GM19372 (cell line): ENCODE measurements at regions not wholly inside any gene's neighbourhood (a gene's known extent, or its start where the extent isn't known, plus 50 kb on each side); places are given as distances from the start of the nearest gene placed in this dataset.
A peak's percentile ranks its signal among the peaks of the same experiment; 100 is the strongest.

Source experiments
- ATAC-seq: cut with Tn5 transposase; IDR thresholded peaks from one replicate; pipeline ENCODE4 v1.9.1; 2021; ENCODE audit warnings: mild to moderate bottlenecking, low read depth, moderate library complexity; ENCODE audit not compliant: unreplicated experiment

- ATAC-seq = no peak
Measured at GRCh38 chr5:98454904-98455303, 318.6 kb upstream of the RGMB start.

GRCh38 chr5:98455665-98456064 is 317.8 kb upstream of the RGMB start:
- ATAC-seq = no peak

- ATAC-seq = no peak
Measured at GRCh38 chr5:98458004-98458403, 315.5 kb upstream of the RGMB start.

GRCh38 chr5:98458726-98459125 is 314.7 kb upstream of the RGMB start:
- no peak for ATAC-seq

GRCh38 chr5:98460536-98460935 is 312.9 kb upstream of the RGMB start:
- no peak for ATAC-seq

DNA sequence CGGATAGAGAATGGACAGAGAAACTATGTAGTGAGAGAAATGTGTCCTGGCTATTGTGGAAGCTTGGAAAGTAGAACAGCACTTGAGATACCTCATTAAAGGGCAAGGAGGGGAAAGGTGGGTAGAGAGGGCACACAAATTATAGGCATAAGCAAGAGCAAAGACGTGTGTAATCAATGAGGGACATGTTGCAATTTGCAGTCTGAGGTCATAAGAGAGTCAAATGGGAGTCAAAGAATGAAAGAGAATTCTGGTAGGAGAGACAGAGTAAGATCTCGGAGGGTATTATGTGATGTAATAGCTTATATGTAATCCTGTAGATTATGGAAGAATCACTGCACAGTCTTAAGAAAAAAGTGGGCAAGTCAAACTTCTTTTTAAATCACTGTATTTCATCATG is 312.0 kb upstream of the RGMB start:
- ATAC-seq = no peak

DNA sequence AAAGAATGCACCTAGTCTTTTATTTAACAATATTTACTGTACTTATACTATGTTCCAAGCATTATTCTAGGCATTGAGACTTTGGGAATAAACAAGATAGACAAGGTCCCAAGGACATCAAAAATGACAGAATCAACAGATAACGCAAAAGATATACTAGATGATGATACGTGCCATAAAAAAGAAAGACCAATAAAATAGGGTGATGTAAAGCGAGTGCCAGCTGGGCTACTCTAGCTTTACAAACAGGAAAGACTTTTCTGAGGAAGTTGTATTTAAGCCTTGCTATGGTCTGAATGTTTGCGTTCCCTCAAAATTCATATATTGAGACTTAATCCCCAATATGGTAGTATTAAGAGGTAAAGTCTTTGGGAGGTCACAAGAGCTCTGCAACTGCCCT is 310.2 kb upstream of the RGMB start:
- no peak for ATAC-seq

GRCh38 chr5:98463676-98464075 is 309.8 kb upstream of the RGMB start:
- no peak for ATAC-seq

DNA sequence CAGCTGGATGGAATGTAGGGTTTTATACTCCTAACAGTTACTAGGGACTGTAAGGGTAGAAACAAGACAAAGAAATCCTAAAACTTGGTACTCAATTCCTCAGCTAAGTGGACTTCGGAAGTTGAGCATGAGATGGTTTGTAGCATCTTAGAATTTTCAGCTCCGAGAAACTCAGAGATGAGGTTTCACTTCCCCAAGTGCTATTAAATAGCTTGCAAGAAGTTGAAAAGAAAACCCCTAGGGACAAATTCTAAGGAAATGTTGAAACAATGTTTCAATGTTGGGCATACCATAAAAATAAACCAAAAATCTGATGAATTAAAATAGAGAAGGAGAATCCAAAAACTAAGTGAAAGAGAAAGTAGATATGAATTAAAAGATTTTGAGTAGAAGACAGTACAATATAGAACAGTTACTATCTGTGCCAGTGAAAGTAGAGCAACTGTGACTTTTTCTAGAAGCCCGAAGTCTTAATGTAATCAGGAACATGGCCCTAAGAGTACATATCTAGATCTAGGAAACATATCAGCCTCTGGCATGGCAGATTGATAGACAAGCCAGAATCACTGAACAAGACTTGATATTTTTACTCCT is 308.6 kb upstream of the RGMB start:
- ATAC-seq = peak; percentile 74

DNA sequence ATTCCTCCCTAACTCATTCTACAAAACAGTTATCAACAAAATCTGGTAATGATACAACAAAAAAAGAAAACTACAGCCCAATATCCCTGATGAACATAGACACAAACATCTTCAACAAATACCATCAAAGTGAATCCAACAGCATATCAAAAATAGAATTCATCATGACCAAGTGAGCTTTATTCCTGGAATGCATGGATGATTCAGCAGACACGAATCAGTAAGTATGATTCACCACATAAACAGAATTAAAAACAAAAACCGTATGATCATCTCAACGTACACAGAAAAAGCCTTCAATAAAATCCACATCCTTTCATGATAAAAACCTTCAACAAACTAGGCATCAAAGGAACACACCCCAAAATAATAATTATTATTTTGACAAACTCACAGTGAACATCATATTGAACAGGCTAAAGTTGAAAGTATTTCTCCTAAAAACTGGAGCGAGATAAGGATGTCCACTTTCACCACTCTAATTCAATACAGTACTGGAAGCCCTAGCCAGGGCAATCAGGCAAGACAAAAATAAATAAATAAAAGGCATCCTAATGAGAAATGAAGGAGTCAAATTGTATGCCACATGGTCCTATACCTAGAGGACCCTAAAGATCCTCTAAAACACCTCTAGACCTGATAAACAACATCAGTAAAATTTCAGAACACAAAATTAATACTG is 305.1 kb upstream of the RGMB start:
- no peak for ATAC-seq

DNA sequence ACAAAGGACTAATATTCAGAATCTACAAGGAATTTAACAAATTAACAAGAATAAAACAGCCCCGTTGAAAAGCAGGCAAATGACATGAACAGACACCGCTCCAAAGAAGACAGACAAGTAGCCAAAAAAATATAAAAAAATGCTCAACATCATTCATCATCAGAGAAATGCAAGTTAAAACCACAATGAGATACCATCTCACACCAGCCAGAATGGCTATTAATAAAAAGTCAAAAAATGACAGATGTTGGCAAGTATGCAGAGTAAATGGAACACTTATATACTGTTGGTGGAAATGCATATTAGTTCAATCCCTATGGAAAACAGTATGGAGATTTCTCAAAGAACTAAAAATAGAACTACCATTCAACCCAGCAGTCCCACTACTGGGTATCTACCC is 302.7 kb upstream of the RGMB start:
- no peak for ATAC-seq

GRCh38 chr5:98471458-98471857 is 302.0 kb upstream of the RGMB start:
- no peak for ATAC-seq

- no peak for ATAC-seq
Measured at GRCh38 chr5:98474216-98474615, 299.2 kb upstream of the RGMB start.

GRCh38 chr5:98474782-98475181 is 298.7 kb upstream of the RGMB start:
- ATAC-seq = no peak

GRCh38 chr5:98482321-98483300 is 290.9 kb upstream of the RGMB start:
- no peak for ATAC-seq

- no peak for ATAC-seq
Measured at GRCh38 chr5:98483301-98483685, 290.2 kb upstream of the RGMB start.

- no peak for ATAC-seq
Measured at GRCh38 chr5:98489021-98489420, 284.4 kb upstream of the RGMB start.

- no peak for ATAC-seq
Measured at GRCh38 chr5:98490348-98490747, 283.1 kb upstream of the RGMB start.

DNA sequence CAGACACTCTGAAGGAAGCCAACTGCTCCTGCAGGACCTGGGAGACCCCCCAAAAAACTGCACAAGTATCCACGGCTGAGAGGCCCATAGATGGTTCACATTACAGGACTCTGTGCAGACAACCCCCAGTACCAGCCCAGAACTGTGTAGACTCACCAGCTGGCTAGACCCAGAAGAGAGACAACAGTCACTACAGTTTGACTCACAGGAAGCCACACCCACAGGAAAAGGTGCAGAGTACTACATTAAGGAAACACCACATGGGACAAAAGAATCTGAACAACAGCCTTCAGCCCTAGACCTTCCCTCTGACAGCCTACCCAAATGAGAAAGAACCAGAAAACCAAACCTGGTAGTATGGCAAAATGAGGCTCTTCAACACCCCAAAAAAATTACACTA is 281.2 kb upstream of the RGMB start:
- ATAC-seq = no peak

GRCh38 chr5:98497418-98497817 is 276.0 kb upstream of the RGMB start:
- ATAC-seq = no peak

- ATAC-seq = no peak
Measured at GRCh38 chr5:98498028-98498427, 275.4 kb upstream of the RGMB start.
